Astrocyte (in vitro differentiated cells and primary cell): ENCODE measurements at regions not wholly inside any gene's neighbourhood (a gene's known extent, or its start where the extent isn't known, plus 50 kb on each side); places are given as distances from the start of the nearest gene placed in this dataset.

Experiments
- EZH2 ChIP-seq: IDR thresholded peaks from 2 replicates; pipeline ENCODE4 v1.6.1; 2012; ENCODE audit warnings: mild to moderate bottlenecking, low read length, inconsistent platforms; ENCODE audit not compliant: insufficient read depth
- TF ChIP-seq, protein P1 (sequence below): IDR thresholded peaks from 2 replicates; pipeline ENCODE4 v1.5.1; 2011; ENCODE audit warnings: low read depth, mild to moderate bottlenecking, inconsistent platforms, low read length, moderate library complexity; ENCODE audit not compliant: insufficient read depth

- TF ChIP-seq, protein P1, sequence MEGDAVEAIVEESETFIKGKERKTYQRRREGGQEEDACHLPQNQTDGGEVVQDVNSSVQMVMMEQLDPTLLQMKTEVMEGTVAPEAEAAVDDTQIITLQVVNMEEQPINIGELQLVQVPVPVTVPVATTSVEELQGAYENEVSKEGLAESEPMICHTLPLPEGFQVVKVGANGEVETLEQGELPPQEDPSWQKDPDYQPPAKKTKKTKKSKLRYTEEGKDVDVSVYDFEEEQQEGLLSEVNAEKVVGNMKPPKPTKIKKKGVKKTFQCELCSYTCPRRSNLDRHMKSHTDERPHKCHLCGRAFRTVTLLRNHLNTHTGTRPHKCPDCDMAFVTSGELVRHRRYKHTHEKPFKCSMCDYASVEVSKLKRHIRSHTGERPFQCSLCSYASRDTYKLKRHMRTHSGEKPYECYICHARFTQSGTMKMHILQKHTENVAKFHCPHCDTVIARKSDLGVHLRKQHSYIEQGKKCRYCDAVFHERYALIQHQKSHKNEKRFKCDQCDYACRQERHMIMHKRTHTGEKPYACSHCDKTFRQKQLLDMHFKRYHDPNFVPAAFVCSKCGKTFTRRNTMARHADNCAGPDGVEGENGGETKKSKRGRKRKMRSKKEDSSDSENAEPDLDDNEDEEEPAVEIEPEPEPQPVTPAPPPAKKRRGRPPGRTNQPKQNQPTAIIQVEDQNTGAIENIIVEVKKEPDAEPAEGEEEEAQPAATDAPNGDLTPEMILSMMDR, result no peak
- no peak for TF ChIP-seq EZH2
Observed at GRCh38 chr11:97656356-97656755, 1266.5 kb downstream of the JRKL start.
